PFSK-1 (cell line): ENCODE measurements at regions not wholly inside any gene's neighbourhood (a gene's known extent, or its start where the extent isn't known, plus 50 kb on each side); places are given as distances from the start of the nearest gene placed in this dataset.

Experiments
- FOXP2 ChIP-seq: optimal IDR thresholded peaks from 2 replicates; pipeline ENCODE3; 2011; ENCODE audit warnings: borderline replicate concordance, control low read depth, inconsistent platforms; ENCODE audit not compliant: insufficient read depth; ENCODE audit errors: extremely low read length, extremely low read depth
- POLR2AphosphoS5 ChIP-seq: IDR thresholded peaks from 2 replicates; pipeline ENCODE4 v1.6.1; 2012; ENCODE audit warnings: low read depth, mild to moderate bottlenecking, control low read depth, low read length, moderate library complexity
- TF ChIP-seq, protein P1 (sequence below), 2 experiments: IDR thresholded peaks; 2 replicates each; pipeline versions ENCODE4 v1.6.1 to v1.8.0; 2011 to 2012; ENCODE audit warnings: low read depth in 2 of 2, low read length in 2 of 2, control low read depth in 1 of 2, inconsistent platforms in 1 of 2, mild to moderate bottlenecking in 1 of 2, moderate library complexity in 1 of 2; ENCODE audit not compliant: insufficient read depth in 1 of 2

DNA sequence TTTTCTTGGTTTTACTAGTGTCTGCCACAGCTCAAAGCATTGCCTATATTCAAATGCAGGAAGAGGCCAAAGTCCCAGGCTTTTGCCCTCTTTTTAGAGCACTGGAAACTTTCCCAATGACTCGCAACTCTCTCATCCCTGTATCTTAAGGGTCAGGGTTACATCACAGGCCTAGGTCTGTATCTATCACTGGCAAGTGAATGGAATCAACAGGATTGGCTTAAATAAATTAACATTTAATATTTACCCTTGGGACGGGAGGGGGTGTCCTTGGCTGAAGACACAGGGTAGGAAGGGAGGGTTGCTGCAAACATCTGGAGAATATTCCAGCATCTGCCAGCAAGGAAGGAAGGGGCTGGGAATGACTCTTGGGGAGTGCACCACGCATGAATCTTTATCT is 242.6 kb downstream of the SLC4A3 start:
- TF ChIP-seq POLR2AphosphoS5 (no peak), FOXP2 (no peak)
- TF ChIP-seq, protein P1, sequence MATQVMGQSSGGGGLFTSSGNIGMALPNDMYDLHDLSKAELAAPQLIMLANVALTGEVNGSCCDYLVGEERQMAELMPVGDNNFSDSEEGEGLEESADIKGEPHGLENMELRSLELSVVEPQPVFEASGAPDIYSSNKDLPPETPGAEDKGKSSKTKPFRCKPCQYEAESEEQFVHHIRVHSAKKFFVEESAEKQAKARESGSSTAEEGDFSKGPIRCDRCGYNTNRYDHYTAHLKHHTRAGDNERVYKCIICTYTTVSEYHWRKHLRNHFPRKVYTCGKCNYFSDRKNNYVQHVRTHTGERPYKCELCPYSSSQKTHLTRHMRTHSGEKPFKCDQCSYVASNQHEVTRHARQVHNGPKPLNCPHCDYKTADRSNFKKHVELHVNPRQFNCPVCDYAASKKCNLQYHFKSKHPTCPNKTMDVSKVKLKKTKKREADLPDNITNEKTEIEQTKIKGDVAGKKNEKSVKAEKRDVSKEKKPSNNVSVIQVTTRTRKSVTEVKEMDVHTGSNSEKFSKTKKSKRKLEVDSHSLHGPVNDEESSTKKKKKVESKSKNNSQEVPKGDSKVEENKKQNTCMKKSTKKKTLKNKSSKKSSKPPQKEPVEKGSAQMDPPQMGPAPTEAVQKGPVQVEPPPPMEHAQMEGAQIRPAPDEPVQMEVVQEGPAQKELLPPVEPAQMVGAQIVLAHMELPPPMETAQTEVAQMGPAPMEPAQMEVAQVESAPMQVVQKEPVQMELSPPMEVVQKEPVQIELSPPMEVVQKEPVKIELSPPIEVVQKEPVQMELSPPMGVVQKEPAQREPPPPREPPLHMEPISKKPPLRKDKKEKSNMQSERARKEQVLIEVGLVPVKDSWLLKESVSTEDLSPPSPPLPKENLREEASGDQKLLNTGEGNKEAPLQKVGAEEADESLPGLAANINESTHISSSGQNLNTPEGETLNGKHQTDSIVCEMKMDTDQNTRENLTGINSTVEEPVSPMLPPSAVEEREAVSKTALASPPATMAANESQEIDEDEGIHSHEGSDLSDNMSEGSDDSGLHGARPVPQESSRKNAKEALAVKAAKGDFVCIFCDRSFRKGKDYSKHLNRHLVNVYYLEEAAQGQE (IDR thresholded peaks at IDR 0.05; ENCODE audit: insufficient read depth in 1 of 2, low read depth in 2 of 2, low read length in 2 of 2), result no peak
